Astrocyte (in vitro differentiated cells and primary cell): ENCODE measurements at regions not wholly inside any gene's neighbourhood (a gene's known extent, or its start where the extent isn't known, plus 50 kb on each side); places are given as distances from the start of the nearest gene placed in this dataset.

Experiments
- DNase-seq: peaks from one replicate; pipeline ENCODE4 v3.0.0-alpha.2; 2010; ENCODE audit warnings: low read depth
- FAIRE-seq: peaks from 2 replicates; lab custom pipeline; 2011; peaks lifted over from hg19 to GRCh38; lab: Jason Lieb, UNC
- H2AFZ ChIP-seq: 2 replicates; pipeline ENCODE4 v1.6.0; 2012; ENCODE audit warnings: low read depth, low read length, inconsistent platforms
- H3K27ac ChIP-seq: 2 replicates; pipeline ENCODE4 v1.5.1; 2011; ENCODE audit warnings: low read depth, low read length, inconsistent platforms
- H3K27me3 ChIP-seq: 2 replicates; pipeline ENCODE4 v1.6.0; 2011; ENCODE audit warnings: low read length, inconsistent platforms; ENCODE audit not compliant: insufficient read depth
- H3K36me3 ChIP-seq: 2 replicates; pipeline ENCODE4 v1.5.1; 2011; ENCODE audit warnings: low read length, inconsistent platforms; ENCODE audit not compliant: insufficient read depth
- H3K4me1 ChIP-seq: 2 replicates; pipeline ENCODE4 v1.5.1; 2011; ENCODE audit warnings: low read length, inconsistent platforms; ENCODE audit not compliant: insufficient read depth
- H3K4me2 ChIP-seq: 2 replicates; pipeline ENCODE4 v1.6.0; 2012; ENCODE audit warnings: low read length, inconsistent platforms
- H3K4me3 ChIP-seq: 2 replicates; pipeline ENCODE4 v1.5.1; 2011; ENCODE audit warnings: low read depth, mild to moderate bottlenecking, low read length, inconsistent platforms; ENCODE audit not compliant: insufficient read depth
- H3K79me2 ChIP-seq: 2 replicates; pipeline ENCODE4 v1.6.0; 2012; ENCODE audit warnings: mild to moderate bottlenecking, low read length, inconsistent platforms; ENCODE audit not compliant: insufficient read depth
- H3K9ac ChIP-seq: 2 replicates; pipeline ENCODE4 v1.6.0; 2012; ENCODE audit warnings: mild to moderate bottlenecking, low read length, inconsistent platforms
- H3K9me3 ChIP-seq: 2 replicates; pipeline ENCODE4 v1.5.1; 2012; ENCODE audit warnings: low read depth, mild to moderate bottlenecking, low read length, inconsistent platforms; ENCODE audit not compliant: insufficient read depth
- H4K20me1 ChIP-seq: 2 replicates; pipeline ENCODE4 v1.6.0; 2012; ENCODE audit warnings: low read length, inconsistent platforms; ENCODE audit not compliant: insufficient read depth
- H3K27ac Mint-ChIP-seq: one replicate; pipeline ENCODE4 v1.8.0; 2021; ENCODE audit warnings: mild to moderate bottlenecking, mixed read lengths; ENCODE audit not compliant: unreplicated experiment
- H3K27me3 Mint-ChIP-seq: one replicate; pipeline ENCODE4 v1.8.0; 2021; ENCODE audit warnings: low read depth, mixed read lengths; ENCODE audit not compliant: unreplicated experiment
- H3K36me3 Mint-ChIP-seq: one replicate; pipeline ENCODE4 v1.8.0; 2021; ENCODE audit warnings: low read depth, mixed read lengths; ENCODE audit not compliant: unreplicated experiment
- H3K4me1 Mint-ChIP-seq: one replicate; pipeline ENCODE4 v1.8.0; 2021; ENCODE audit warnings: low read depth, mixed read lengths; ENCODE audit not compliant: unreplicated experiment
- H3K4me3 Mint-ChIP-seq: one replicate; pipeline ENCODE4 v1.8.0; 2021; ENCODE audit warnings: mild to moderate bottlenecking, moderate library complexity, mixed read lengths; ENCODE audit not compliant: unreplicated experiment
- H3K9me3 Mint-ChIP-seq: one replicate; pipeline ENCODE4 v1.8.0; 2021; ENCODE audit warnings: mild to moderate bottlenecking, mixed read lengths; ENCODE audit not compliant: unreplicated experiment
- CTCF ChIP-seq: IDR thresholded peaks from 2 replicates; pipeline ENCODE4 v1.5.1; 2011; ENCODE audit warnings: low read depth, mild to moderate bottlenecking, inconsistent platforms, low read length, moderate library complexity; ENCODE audit not compliant: insufficient read depth
- EZH2 ChIP-seq: IDR thresholded peaks from 2 replicates; pipeline ENCODE4 v1.6.1; 2012; ENCODE audit warnings: mild to moderate bottlenecking, low read length, inconsistent platforms; ENCODE audit not compliant: insufficient read depth

- H3K36me3 Mint-ChIP-seq: no peaks in the 10 kb centered on the region
- no peak for FAIRE-seq
These were observed 1489.1 kb downstream of the BRINP3 start for GRCh38 chr1:188988589-188988988.

GRCh38 chr1:188991221-188991930 is 1486.3 kb downstream of the BRINP3 start:
- no peaks in the 10 kb centered on the region for H3K36me3 Mint-ChIP-seq
- H3K27me3 ChIP-seq: no peaks in the 10 kb centered on the region
- H3K4me1 Mint-ChIP-seq: no peaks in the 10 kb centered on the region
- no peaks in the 10 kb centered on the region for H3K27me3 Mint-ChIP-seq
- H3K9me3 ChIP-seq: no peaks in the 10 kb centered on the region
- H3K27ac Mint-ChIP-seq: no peak overlapping the region
- H3K9me3 Mint-ChIP-seq: no peaks in the 10 kb centered on the region
- no peaks in the 10 kb centered on the region for H3K79me2 ChIP-seq
- no peak overlapping the region for H3K4me3 Mint-ChIP-seq
- H2AFZ ChIP-seq: no peak overlapping the region
- no peak overlapping the region for H3K9ac ChIP-seq
- DNase-seq (no peak), FAIRE-seq (no peak)
- no peaks in the 10 kb centered on the region for H3K4me1 ChIP-seq
- no peak for TF ChIP-seq EZH2
- no peak overlapping the region for H3K27ac ChIP-seq
- H3K4me3 ChIP-seq: no peak overlapping the region
- H3K36me3 ChIP-seq: no peaks in the 10 kb centered on the region
- no peaks in the 10 kb centered on the region for H4K20me1 ChIP-seq
- no peak overlapping the region for H3K4me2 ChIP-seq

More at GRCh38 chr1:188988589-188988988, 1489.1 kb downstream of the BRINP3 start:
- Histone ChIP-seq H3K36me3 (no peaks in the 10 kb centered on the region), H3K9me3 (no peaks in the 10 kb centered on the region), H3K27ac (no peak overlapping the region), H2AFZ (no peak overlapping the region), H4K20me1 (no peaks in the 10 kb centered on the region), H3K4me3 (no peak overlapping the region), H3K79me2 (no peaks in the 10 kb centered on the region), H3K4me1 (no peaks in the 10 kb centered on the region), H3K9ac (no peak overlapping the region), H3K27me3 (no peaks in the 10 kb centered on the region), H3K4me2 (no peak overlapping the region)
- peaks cover 3% of the 10 kb centered on the region for H3K9me3 Mint-ChIP-seq
- no peaks in the 10 kb centered on the region for H3K4me1 Mint-ChIP-seq
- H3K27ac Mint-ChIP-seq: no peak overlapping the region
- no peaks in the 10 kb centered on the region for H3K27me3 Mint-ChIP-seq
- no peak for DNase-seq
- no peak overlapping the region for H3K4me3 Mint-ChIP-seq
- no peak for TF ChIP-seq EZH2
- TF ChIP-seq CTCF: no peak

GRCh38 chr1:189007824-189008223 is 1469.8 kb downstream of the BRINP3 start:
- Mint-ChIP-seq H3K4me1 (no peaks in the 10 kb centered on the region), H3K27me3 (no peaks in the 10 kb centered on the region)
- FAIRE-seq: no peak

More at GRCh38 chr1:189007824-189008223, 1469.8 kb downstream of the BRINP3 start:
- Histone ChIP-seq H3K79me2 (no peaks in the 10 kb centered on the region), H3K27ac (no peak overlapping the region), H3K9me3 (no peaks in the 10 kb centered on the region), H2AFZ (no peak overlapping the region), H3K4me1 (no peaks in the 10 kb centered on the region), H4K20me1 (no peaks in the 10 kb centered on the region), H3K9ac (no peak overlapping the region), H3K4me2 (no peak overlapping the region), H3K4me3 (no peak overlapping the region), H3K36me3 (no peaks in the 10 kb centered on the region), H3K27me3 (no peaks in the 10 kb centered on the region)
- TF ChIP-seq EZH2: no peak
- TF ChIP-seq CTCF: no peak
- no peak overlapping the region for H3K27ac Mint-ChIP-seq
- no peak for DNase-seq
- no peak overlapping the region for H3K4me3 Mint-ChIP-seq
- H3K36me3 Mint-ChIP-seq: no peaks in the 10 kb centered on the region
- no peaks in the 10 kb centered on the region for H3K9me3 Mint-ChIP-seq
